SK-N-SH (cell line): ENCODE measurements at regions not wholly inside any gene's neighbourhood (a gene's known extent, or its start where the extent isn't known, plus 50 kb on each side); places are given as distances from the start of the nearest gene placed in this dataset.

ENCODE experiments used
- CTCF ChIA-PET: fragments of 300-600, 350-600 bp; formaldehyde crosslinking; extraction: SDS; loops from one replicate; lab custom pipeline; 2021; lab: Yijun Ruan, JAX
- POLR2A ChIA-PET: fragments of 350-600 bp; sonication (Branson Sonifier 250); formaldehyde crosslinking; extraction: SDS; loops from one replicate; lab custom pipeline; 2020; ENCODE audit warnings: antibody characterized with exemption, inconsistent platforms; lab: Yijun Ruan, JAX
- DNase-seq: peaks from one replicate; pipeline ENCODE4 v3.0.0; 2012
- H2AFZ ChIP-seq: fragments of 200-600 bp; sonication (generic); 2 replicates; pipeline ENCODE4 v1.8.1; 2016; ENCODE audit warnings: antibody characterized with exemption, mild to moderate bottlenecking, low read depth
- H3F3A ChIP-seq: fragments of 200-600 bp; sonication (generic); replicated peaks from 2 replicates; pipeline ENCODE3; 2016; ENCODE audit warnings: antibody characterized with exemption, mild to moderate bottlenecking; ENCODE audit not compliant: insufficient read depth
- H3K27ac ChIP-seq, 2 experiments: fragments of 200-500 bp in 1 of 2; fragments of 200-600 bp in 1 of 2; sonication (Bioruptor generic) in 1 of 2; sonication (generic), shearing (Covaris generic) in 1 of 2; 2 replicates each; pipeline versions ENCODE4 v1.5.1 to v1.6.1; 2014 to 2016; ENCODE audit warnings: low read depth in 2 of 2, inconsistent platforms in 1 of 2, low read length in 1 of 2, mild to moderate bottlenecking in 1 of 2, mixed read lengths in 1 of 2
- H3K27me3 ChIP-seq: fragments of 200-600 bp; sonication (generic), shearing (Covaris generic); 2 replicates; pipeline ENCODE4 v1.6.1; 2016; ENCODE audit warnings: mixed run types; ENCODE audit not compliant: insufficient read depth
- H3K36me3 ChIP-seq, 2 experiments: fragments of 200-500 bp in 1 of 2; fragments of 200-600 bp in 1 of 2; sonication (Bioruptor generic) in 1 of 2; sonication (generic) in 1 of 2; replicated peaks in 1 of 2; 2 replicates each; pipeline versions ENCODE3 to v1.5.1; 2014 to 2016; ENCODE audit warnings: low read length in 1 of 2, mild to moderate bottlenecking in 1 of 2; ENCODE audit not compliant: insufficient read depth in 2 of 2, control insufficient read depth in 1 of 2
- H3K4me1 ChIP-seq, 2 experiments: fragments of 200-500 bp in 1 of 2; fragments of 200-600 bp in 1 of 2; sonication (Bioruptor generic) in 1 of 2; sonication (generic), shearing (Covaris generic) in 1 of 2; 2 replicates each; pipeline versions ENCODE4 v1.5.1 to v1.6.1; 2014 to 2016; ENCODE audit warnings: low read depth in 1 of 2, low read length in 1 of 2, mixed run types in 1 of 2; ENCODE audit not compliant: insufficient read depth in 2 of 2, control insufficient read depth in 1 of 2
- H3K4me2 ChIP-seq: fragments of 200-600 bp; sonication (generic), shearing (Covaris generic); 2 replicates; pipeline ENCODE4 v1.6.1; 2017; ENCODE audit warnings: mixed run types
- H3K4me3 ChIP-seq, 2 experiments: fragments of 200-500 bp in 1 of 2; fragments of 200-600 bp in 1 of 2; sonication (Bioruptor generic) in 1 of 2; sonication (generic), shearing (Covaris generic) in 1 of 2; 2 replicates each; pipeline versions ENCODE4 v1.5.1 to v1.8.1; 2014 to 2016; ENCODE audit warnings: low read depth in 2 of 2, inconsistent platforms in 1 of 2, low read length in 1 of 2, mild to moderate bottlenecking in 1 of 2, mixed read lengths in 1 of 2, moderate library complexity in 1 of 2
- H3K79me2 ChIP-seq: fragments of 200-600 bp; sonication (generic); 2 replicates; pipeline ENCODE4 v1.8.1; 2017; ENCODE audit warnings: mild to moderate bottlenecking; ENCODE audit not compliant: insufficient read depth
- H3K9ac ChIP-seq: fragments of 200-600 bp; sonication (generic); 2 replicates; pipeline ENCODE4 v1.6.1; 2017; ENCODE audit warnings: mixed run types
- H3K9me2 ChIP-seq: fragments of 200-600 bp; sonication (generic); 2 replicates; pipeline ENCODE4 v1.6.1; 2017; ENCODE audit warnings: mixed run types
- H3K9me3 ChIP-seq: fragments of 200-600 bp; sonication (generic); 2 replicates; pipeline ENCODE4 v1.6.1; 2017; ENCODE audit warnings: mixed run types, mild to moderate bottlenecking, moderate library complexity
- H4K20me1 ChIP-seq: fragments of 200-600 bp; sonication (generic); 2 replicates; pipeline ENCODE4 v1.6.1; 2017; ENCODE audit warnings: mild to moderate bottlenecking, mixed run types; ENCODE audit not compliant: insufficient read depth
- CHD2 ChIP-seq: fragments of 150-350 bp; IDR thresholded peaks from 2 replicates; pipeline ENCODE4 v1.6.1; 2018; ENCODE audit warnings: low read length; ENCODE audit not compliant: partially characterized antibody
- ELF1 ChIP-seq: IDR thresholded peaks from 2 replicates; pipeline ENCODE4 v1.4.0; 2012
- EP300 ChIP-seq, 2 experiments: IDR thresholded peaks; 2 replicates each; pipeline versions ENCODE4 v1.4.0 to v1.6.1; 2012; ENCODE audit warnings: borderline replicate concordance in 1 of 2, low read depth in 1 of 2, low read length in 1 of 2
- EZH2phosphoT487 ChIP-seq: fragments of 200-600 bp; sonication (generic); IDR thresholded peaks from 2 replicates; pipeline ENCODE4 v1.6.1; 2017; ENCODE audit warnings: low read depth, mixed run types, mild to moderate bottlenecking, antibody characterized with exemption, moderate library complexity, borderline replicate concordance
- FOSL2 ChIP-seq: IDR thresholded peaks from 2 replicates; pipeline ENCODE4 v1.4.0; 2012; ENCODE audit warnings: low read depth, mild to moderate bottlenecking, moderate library complexity, borderline replicate concordance
- FOXM1 ChIP-seq: IDR thresholded peaks from 2 replicates; pipeline ENCODE4 v1.4.0; 2012; ENCODE audit warnings: low read depth, mild to moderate bottlenecking
- MXI1 ChIP-seq: IDR thresholded peaks from 2 replicates; pipeline ENCODE4 v1.6.1; 2012; ENCODE audit warnings: mild to moderate bottlenecking, low read depth, low read length, improper control_type of control experiment
- NFIC ChIP-seq: IDR thresholded peaks from 2 replicates; pipeline ENCODE4 v1.4.0; 2012; ENCODE audit warnings: borderline replicate concordance
- NRF1 ChIP-seq: IDR thresholded peaks from 2 replicates; pipeline ENCODE4 v1.6.1; 2012; ENCODE audit warnings: low read depth, mild to moderate bottlenecking, low read length
- RFX5 ChIP-seq: IDR thresholded peaks from 2 replicates; pipeline ENCODE4 v1.6.1; 2012; ENCODE audit warnings: mild to moderate bottlenecking, improper control_type of control experiment, low read length
- RXRA ChIP-seq: IDR thresholded peaks from 2 replicates; pipeline ENCODE4 v1.4.0; 2012; ENCODE audit warnings: low read depth, mild to moderate bottlenecking, borderline replicate concordance
- SIN3A ChIP-seq: IDR thresholded peaks from 2 replicates; pipeline ENCODE4 v1.6.1; 2012; ENCODE audit warnings: low read depth, mild to moderate bottlenecking, low read length, moderate library complexity, borderline replicate concordance
- SMC3 ChIP-seq: IDR thresholded peaks from 2 replicates; pipeline ENCODE4 v1.6.1; 2012; ENCODE audit warnings: low read depth, low read length, improper control_type of control experiment
- TAF1 ChIP-seq: IDR thresholded peaks from 2 replicates; pipeline ENCODE4 v1.6.1; 2012; ENCODE audit warnings: low read depth, mild to moderate bottlenecking, low read length, moderate library complexity, borderline replicate concordance
- TCF12 ChIP-seq: IDR thresholded peaks from 2 replicates; pipeline ENCODE4 v1.4.0; 2012
- YY1 ChIP-seq: IDR thresholded peaks from 2 replicates; pipeline ENCODE4 v1.4.0; 2012; ENCODE audit warnings: low read depth, mild to moderate bottlenecking
- WGBS: methylation state at CpG from one replicate; pipeline ENCODE4 v1.1.6; 2017; ENCODE audit warnings: low lambda C conversion rate; 5-methylcytosine and 5-hydroxymethylcytosine counted together
- TF ChIP-seq, protein P1 (sequence below): fragments of 150-350 bp; IDR thresholded peaks from 2 replicates; pipeline ENCODE4 v1.6.1; 2017; ENCODE audit warnings: antibody characterized with exemption, low read length, low read depth, borderline replicate concordance
- TF ChIP-seq, protein P2 (sequence below): fragments of 150-350 bp; IDR thresholded peaks from 2 replicates; pipeline ENCODE4 v1.6.1; 2016; ENCODE audit warnings: mild to moderate bottlenecking, low read depth, low read length
- TF ChIP-seq, protein P3 (sequence below): fragments of 200-600 bp; sonication (generic); IDR thresholded peaks from 2 replicates; pipeline ENCODE4 v1.6.1; 2017; ENCODE audit warnings: antibody characterized with exemption, mild to moderate bottlenecking, moderate library complexity
- TF ChIP-seq, protein P4 (sequence below): IDR thresholded peaks from 2 replicates; pipeline ENCODE4 v1.4.0; 2012; ENCODE audit warnings: low read depth, borderline replicate concordance

DNA sequence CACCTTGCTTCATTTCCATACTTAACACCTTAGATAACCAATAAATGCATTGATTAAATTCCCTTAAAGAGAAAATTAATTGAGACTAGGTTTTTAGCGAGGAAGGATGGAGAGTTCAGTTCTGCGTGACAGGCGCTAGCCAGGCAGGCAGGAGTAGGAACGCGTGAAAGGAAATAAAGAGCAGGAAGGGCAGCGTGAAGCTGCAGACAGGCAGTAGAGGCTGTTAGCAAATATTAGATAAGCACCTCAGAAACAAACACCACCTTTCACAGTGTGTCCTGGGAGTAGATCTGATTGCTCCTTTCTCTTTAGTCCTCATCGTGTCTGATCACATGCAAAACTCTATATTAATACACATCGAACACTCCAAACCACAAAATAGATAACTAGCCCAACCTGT, 282.7 kb upstream of the ADGRL2 start:
- Histone ChIP-seq H3K9me2 (no peaks in the 10 kb centered on the region), H3F3A (no peaks in the 10 kb centered on the region), H3K27me3 (no peaks in the 10 kb centered on the region), H3K36me3 (no peaks in the 10 kb centered on the region), H2AFZ (no peak overlapping the region), H3K4me3 (no peak overlapping the region), H3K9me3 (no peaks in the 10 kb centered on the region), H3K4me2 (no peak overlapping the region), H3K4me1 (no peaks in the 10 kb centered on the region; a peak in 2 of 4 replicates)
- POLR2A ChIA-PET: no interaction called here
- CTCF ChIA-PET: no interaction called here
- TF ChIP-seq FOXM1: no peak
- TF ChIP-seq CHD2: no peak
- TF ChIP-seq SMC3: no peak
- TF ChIP-seq NRF1: no peak
- no peak for TF ChIP-seq EZH2phosphoT487
- no peak for TF ChIP-seq RXRA
- no peak for TF ChIP-seq SIN3A
- TF ChIP-seq TAF1: no peak
- TF ChIP-seq, protein P1, sequence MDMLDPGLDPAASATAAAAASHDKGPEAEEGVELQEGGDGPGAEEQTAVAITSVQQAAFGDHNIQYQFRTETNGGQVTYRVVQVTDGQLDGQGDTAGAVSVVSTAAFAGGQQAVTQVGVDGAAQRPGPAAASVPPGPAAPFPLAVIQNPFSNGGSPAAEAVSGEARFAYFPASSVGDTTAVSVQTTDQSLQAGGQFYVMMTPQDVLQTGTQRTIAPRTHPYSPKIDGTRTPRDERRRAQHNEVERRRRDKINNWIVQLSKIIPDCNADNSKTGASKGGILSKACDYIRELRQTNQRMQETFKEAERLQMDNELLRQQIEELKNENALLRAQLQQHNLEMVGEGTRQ: no peak
- TF ChIP-seq EP300 (IDR thresholded peaks at IDR 0.05; ENCODE audit: borderline replicate concordance in 1 of 2, low read depth in 1 of 2, low read length in 1 of 2): no peak
- no peak for TF ChIP-seq YY1
- no peak for TF ChIP-seq NFIC
- TF ChIP-seq, protein P2, sequence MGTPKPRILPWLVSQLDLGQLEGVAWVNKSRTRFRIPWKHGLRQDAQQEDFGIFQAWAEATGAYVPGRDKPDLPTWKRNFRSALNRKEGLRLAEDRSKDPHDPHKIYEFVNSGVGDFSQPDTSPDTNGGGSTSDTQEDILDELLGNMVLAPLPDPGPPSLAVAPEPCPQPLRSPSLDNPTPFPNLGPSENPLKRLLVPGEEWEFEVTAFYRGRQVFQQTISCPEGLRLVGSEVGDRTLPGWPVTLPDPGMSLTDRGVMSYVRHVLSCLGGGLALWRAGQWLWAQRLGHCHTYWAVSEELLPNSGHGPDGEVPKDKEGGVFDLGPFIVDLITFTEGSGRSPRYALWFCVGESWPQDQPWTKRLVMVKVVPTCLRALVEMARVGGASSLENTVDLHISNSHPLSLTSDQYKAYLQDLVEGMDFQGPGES: no peak
- no peak for TF ChIP-seq TCF12
- TF ChIP-seq FOSL2: no peak
- TF ChIP-seq MXI1: no peak
- TF ChIP-seq, protein P3, sequence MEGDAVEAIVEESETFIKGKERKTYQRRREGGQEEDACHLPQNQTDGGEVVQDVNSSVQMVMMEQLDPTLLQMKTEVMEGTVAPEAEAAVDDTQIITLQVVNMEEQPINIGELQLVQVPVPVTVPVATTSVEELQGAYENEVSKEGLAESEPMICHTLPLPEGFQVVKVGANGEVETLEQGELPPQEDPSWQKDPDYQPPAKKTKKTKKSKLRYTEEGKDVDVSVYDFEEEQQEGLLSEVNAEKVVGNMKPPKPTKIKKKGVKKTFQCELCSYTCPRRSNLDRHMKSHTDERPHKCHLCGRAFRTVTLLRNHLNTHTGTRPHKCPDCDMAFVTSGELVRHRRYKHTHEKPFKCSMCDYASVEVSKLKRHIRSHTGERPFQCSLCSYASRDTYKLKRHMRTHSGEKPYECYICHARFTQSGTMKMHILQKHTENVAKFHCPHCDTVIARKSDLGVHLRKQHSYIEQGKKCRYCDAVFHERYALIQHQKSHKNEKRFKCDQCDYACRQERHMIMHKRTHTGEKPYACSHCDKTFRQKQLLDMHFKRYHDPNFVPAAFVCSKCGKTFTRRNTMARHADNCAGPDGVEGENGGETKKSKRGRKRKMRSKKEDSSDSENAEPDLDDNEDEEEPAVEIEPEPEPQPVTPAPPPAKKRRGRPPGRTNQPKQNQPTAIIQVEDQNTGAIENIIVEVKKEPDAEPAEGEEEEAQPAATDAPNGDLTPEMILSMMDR: no peak
- TF ChIP-seq, protein P4, sequence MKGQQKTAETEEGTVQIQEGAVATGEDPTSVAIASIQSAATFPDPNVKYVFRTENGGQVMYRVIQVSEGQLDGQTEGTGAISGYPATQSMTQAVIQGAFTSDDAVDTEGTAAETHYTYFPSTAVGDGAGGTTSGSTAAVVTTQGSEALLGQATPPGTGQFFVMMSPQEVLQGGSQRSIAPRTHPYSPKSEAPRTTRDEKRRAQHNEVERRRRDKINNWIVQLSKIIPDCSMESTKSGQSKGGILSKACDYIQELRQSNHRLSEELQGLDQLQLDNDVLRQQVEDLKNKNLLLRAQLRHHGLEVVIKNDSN: no peak
- no peak for TF ChIP-seq RFX5
- no peak for TF ChIP-seq ELF1
- TF ChIP-seq, all 33 proteins: peak for 0
- 84% methylated on average over 8 of the region's 8 CpGs for WGBS
- Histone ChIP-seq H4K20me1 (no peaks in the 10 kb centered on the region), H3K9ac (no peak overlapping the region), H3K79me2 (no peaks in the 10 kb centered on the region), H3K27ac (no peak overlapping the region)
- no peak for DNase-seq
